Stimulated activated CD4-positive, alpha-beta T cell treated with anti-CD3 and anti-CD28 coated beads, Interleukin-1b, Interleukin-23, amount 100 ng/mL, for 48 hours (primary cell): ENCODE measurements at regions not wholly inside any gene's neighbourhood (a gene's known extent, or its start where the extent isn't known, plus 50 kb on each side); places are given as distances from the start of the nearest gene placed in this dataset.
"Not testable (repeated sequence)": the region's sequence is repeated elsewhere in the genome, so short reads cannot be mapped to it uniquely, and the experiment has no call there.

Source experiments
- DNase-seq: peaks from one replicate; pipeline ENCODE4 v3.0.0-alpha.2; 2020

DNA sequence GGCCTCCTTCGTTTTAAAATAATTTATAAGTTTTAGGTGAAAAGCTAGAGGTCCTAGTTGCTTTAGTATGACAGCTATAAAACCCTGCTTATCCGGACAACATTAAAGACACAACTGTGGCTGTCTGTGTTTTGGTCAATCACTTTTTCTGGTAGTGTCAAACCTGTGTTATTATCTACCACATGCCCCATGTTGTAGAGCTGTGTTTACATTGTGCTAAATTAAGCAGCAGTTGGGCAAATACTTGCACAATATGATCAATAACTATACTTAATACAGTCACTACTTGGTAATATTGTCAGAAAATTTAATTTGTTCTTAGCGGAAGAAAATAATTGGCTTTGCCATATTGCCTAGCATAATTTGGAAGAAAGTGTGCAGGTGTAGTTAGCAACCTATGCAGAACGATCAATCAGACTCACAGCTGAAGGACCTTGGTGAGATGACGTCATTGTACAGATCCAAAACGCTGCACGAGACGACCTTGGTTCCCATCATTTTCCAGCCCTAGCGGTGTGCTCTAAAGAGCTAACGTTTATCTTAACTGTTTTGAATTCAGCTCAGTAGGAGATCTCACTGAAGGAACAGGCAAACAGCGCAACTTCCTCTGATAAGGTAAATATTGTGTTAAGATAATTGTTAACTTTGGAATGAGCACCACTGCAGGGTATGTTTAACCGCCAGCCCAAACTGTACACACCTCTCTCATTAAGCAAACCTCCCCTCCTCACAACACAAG is 476.6 kb downstream of the IRS2 start:
- no peak for DNase-seq

DNA sequence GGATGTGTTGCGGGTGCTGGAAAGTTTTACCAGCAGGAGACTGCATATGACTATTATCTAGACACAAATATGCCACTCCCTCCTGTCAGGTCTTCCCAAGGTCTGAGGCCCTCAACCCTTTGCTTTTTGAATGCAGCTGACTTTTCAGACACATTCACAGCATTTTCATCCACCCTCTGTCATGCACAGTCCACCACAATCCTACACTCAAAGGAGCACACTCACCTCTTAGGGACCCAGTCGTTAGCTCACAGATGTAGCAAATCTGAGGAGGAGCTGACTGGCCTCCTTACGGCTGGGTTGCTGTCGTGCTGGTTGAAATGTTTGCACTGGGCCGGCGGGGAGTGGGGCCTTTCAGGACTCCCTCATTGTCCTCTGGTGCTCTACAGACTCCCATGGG is 479.4 kb downstream of the IRS2 start:
- no peak for DNase-seq

DNA sequence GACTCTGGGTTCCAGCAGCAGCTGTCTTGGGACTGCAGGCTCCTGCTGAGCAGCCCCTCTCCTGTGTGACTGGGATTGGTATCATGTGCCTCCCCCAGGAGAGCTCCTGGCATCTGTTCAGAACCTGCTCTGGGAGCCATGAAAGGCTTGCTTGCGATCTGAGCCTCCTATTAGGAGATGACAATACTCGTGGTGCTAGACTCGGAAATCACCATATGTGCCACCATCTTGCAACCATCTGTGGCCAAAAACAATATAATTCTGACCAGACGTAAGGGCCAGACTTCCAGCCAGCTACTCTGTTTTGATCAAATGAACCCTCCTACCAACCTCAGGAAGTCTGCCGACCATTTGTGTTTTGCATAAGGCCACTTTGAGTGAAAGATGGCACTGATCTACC is 484.7 kb downstream of the IRS2 start:
- DNase-seq, result no peak

DNA sequence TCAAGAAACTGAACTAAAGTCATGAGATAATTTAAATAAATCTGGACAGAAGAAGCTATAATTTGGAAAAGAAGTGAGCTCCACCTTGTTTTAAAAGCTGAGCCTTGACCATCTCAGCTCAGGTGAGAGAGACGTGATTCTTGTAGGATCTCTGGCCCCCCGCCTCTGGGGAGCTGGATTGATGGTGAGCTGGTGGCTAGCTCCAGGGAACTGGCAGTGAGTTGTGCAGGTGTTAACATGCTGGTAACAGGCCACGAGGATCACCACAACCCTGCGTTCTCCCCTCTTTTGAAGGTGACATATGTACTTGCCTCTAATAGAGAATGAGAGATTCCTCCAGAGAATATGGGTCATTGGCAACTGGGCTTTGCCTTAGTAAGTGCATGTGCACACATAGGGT is 485.1 kb downstream of the IRS2 start:
- no peak for DNase-seq

DNA sequence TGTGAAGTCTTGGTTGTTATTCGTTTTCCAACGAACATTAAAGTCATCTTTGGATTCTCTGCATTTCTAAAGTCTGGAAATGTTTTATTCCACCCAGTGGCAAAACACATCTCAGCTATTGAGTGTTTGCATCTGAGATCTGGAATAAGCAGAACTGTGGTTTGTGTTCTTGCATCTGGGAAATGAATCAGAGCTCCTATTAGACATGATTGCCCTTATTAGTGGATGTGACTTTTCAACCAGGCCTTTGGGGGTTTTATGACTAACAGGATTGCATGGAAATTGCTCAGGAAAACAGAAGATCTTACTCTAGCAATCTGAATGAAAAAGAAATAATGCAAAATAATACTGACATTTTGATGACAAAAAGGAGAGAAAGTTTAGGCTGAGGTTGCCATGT is 488.8 kb downstream of the IRS2 start:
- DNase-seq, result no peak

DNA sequence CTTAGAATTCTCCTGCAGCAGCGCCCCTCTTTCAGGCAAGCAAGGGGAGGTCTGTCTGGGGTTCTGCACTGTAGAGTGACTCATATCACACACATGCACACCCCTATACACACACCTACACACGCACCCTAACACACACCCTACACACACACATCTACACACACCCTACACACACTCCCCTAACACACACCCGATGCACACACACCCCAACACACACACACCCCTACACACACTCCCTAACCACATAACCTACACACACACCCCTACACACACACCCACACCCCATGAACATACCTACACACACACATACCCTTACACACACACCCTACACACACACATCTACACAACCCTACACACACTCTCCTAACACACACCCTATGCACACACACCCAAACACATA is 493.2 kb downstream of the IRS2 start:
- DNase-seq, result no peak

DNA sequence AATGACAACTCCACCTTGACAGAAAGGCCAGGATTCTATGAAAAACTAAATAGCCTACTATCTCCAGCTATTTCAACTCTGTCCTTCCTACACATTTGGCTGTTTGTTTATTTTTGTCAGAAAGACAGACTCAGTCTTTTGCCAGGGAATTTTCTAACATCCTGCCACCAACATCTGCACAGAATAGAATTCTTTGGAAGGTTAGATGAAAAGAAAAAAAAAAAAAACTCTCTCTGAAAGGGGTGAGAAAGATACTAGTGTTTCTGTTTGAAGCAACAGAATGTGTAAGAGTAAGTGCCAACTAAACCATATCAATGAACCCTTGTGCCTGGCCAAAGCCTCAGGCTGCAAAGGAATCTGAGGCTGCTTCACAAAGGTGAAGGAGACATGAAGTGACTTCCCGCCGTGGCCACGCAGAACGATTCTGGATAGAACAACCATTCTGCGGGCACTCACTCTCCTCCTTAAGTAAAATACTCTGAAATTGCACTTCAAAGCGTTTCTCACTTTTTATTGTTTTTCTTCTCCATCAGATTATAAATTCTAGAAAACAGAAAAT is 498.2 kb downstream of the IRS2 start:
- no peak for DNase-seq

DNA sequence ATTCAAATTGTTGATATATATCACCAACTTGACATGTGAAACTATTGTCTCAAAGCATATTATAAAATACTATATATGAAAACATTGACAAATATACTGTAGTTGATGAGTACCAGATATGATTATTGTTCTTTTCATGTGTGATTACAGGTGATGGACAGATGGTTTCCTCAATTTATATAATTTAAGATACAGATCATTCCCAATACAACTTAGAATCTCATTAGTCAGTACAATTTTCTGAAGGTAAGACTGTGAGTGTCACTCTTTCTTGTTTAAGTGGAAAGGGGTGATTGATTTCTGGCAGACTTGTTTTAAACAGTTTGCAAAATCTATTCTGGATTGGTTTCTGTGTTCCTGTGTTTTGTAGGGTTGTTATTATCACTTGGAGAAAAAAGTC is 498.8 kb downstream of the IRS2 start:
- no peak for DNase-seq

DNA sequence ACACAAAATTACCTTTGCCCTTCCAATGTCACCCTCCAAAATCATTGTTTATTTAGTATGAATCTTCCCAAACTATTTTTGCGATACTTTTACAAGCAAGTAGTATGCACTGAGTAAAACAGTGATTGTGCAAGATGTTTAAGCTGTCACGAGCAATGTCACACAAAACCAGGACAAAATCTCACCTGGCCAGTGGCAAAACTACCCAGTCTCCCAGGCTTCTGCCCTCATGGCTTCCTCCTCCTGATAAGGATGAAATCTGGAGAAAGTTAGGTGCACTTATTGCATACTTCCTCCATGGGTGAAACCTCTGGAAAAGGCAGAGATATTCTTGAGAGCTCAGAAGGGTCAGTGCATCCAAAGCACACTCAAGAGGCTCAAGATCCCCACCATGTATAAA is 500.8 kb downstream of the IRS2 start:
- no peak for DNase-seq

DNA sequence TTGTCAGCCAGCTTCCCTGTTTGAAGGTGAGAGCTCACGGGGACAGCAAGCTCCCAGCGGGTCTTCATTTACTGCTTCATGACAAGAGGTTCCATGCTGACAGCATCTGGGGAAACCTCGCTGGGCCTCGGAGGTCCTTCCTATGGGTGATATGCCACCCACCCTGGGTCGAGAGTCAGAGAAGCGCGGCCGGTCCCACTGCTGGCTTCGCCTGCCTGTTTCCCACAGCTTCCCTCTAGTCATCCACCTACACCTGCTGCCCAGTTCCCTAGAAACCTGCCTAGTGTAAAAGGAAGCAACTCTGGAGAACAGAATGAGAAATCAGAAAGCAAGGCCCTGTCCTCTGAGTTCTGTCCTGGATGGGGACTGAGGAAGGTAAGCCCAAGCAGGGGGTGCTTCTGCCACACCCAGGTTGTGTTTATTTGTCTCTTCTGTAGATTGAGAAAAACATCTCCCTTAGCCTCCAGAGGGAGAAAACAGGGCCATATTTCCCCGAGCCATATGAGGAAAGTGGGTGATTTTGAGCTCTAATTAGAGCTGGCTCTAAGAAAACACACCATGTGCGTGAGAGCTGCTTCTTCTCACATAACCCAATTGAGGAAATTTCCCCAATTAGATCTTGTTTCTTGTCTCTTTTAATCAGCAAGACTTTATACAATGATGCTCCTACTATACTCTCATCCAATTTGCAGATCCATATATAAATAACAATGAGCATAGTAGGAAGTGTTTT is 504.3 kb downstream of the IRS2 start:
- no peak for DNase-seq

DNA sequence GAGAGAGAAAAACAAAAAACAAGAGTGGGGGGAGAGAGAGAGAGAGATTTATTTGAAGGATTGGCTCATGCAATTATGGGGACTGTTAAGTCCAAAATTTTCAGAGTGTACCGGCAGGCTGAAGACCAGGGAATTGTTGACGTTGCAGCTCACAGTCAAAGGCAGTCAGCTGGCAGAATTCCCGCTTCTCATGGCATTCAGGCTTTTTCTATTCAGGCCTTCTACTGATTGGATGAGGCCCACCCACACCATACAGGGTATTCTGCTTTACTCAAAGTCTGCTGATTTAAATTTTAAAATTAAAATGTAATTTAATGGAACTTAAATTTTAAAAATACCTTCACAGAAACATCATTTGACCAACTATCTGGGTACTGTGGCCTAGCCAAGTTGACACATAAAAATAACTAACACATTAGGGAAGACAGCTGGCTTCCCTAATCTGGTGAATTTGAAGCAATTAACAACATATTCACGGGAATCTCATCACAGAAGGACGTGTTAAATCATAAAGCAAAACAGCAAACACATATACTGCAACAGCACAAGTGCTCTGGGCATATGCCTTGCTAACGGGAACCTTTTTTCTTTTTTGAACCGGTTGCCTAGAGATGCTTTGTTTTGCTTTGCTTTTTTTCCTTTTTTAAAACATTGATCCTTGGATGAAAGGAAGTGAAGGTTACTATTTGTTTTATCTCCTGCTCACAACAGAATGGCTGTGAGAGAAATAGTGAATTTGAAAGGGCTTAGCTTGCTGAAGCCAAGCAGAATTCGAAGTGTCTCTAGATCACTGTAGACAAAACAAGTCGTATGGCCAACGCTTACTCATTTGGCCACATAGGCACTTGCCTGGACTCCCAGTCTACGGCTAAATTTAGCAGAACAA is 505.1 kb downstream of the IRS2 start:
- DNase-seq, result no peak

DNA sequence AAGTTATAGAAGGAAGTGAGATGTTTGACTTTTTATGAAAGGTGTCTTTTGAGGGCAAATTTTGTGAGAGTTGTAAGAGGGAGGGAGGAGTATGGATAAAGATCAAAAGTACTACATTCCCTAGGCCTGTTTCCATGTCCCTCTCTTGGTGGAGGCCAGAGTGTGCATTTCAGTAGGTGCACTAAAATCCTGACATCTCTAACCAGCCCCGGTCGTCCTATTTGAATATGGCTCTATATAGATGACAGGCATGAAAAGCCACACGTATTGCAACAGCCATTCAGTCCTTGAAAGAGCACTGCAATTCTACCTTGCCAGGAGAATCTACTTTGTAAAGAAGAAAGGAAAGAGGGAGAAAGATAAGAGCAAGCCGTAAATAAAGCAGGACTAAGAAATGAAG is 510.1 kb downstream of the IRS2 start:
- no peak for DNase-seq

DNA sequence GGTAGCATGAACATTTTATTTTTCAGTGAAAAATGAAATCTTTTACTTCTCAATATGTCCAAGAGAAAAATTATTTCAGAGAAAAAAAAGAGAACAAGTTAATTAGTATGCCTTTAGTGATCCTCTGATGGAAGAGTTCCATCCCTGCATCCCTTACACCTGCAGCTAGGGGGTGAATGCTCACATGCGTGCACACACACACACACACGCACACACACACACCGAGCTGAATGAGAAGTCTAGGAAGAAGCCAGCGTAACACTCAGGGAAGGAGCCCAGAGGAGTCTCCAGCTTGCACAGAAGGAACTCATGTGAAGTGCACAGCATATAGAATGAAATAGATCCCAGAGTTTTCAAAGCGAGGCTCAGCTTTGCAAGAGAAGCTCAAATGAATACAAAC is 510.5 kb downstream of the IRS2 start:
- DNase-seq, result no peak

DNA sequence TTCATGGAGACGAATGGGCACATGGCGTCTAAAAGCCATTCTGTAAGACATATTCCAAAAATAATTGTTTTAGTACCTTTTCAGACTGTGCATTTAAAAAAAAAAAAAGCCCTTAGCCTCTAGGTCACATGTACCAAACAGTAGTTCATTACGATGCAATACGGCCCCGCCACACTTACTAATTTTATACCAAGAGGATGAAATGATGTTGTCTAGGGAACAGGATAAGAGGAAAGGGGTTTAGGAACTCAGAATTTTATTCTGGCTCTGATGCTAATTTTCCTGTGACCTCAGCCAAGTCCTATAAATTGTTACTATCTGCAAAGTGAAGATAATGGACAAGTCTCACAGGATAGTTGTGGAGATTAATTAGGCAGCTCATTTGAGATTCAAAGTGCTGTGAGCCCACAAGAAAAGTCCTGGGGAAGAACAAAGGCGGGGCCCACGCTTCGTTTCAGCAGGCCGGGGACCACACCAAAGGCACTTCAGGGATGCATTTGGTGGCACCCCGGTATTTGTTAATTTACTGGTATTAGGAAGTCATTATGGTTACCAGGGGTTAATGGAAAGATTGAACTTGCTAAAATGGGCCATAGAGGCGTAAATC is 511.1 kb downstream of the IRS2 start:
- DNase-seq, result no peak

DNA sequence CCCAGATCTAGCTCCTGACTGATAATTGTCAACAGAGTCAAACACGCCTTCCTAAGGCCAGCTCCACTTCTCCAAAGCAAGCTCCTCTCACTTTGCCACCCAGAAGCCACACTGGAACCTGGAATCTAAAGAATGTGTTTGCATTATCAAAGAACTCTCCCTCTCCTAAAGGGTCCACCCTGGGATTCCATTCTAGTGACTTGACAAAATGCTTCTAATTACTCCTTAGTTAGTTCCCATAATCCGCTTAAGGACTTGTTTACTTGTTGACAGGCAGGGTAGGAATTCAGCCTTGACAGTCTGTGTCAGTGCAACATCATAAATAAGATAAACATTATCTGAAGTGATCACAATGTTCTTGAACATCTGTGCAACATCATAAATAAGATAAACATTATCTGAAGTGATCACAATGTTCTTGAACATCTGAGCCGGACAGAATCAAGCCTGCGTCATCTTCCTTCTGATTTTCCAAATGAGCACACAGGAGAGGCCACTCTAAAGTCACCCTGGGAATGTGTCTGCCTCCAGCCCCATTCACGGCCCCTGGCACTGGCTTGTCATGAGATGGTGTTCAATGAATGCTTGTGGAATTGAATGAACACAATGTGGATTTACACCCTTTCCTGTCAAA is 512.1 kb downstream of the IRS2 start:
- DNase-seq, result no peak

DNA sequence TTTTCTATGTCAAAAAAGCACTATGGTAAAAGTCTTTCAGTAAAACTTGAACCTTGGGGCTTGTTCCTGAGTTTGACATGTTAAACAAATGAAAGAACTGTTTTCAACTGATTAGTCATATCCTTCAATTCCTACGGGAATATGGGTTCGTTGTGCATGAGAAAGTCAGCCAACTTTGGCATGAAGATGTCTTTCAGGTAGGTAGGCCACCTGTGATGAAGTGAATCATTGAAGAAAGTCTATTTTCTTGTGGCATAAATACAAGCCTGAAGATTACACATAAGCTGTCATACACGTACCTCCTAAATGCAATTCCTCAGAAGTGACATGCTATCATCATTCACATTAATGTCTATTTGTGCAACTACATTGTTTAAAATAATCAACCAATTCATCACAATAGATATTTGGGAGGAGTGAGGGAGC is 513.0 kb downstream of the IRS2 start:
- DNase-seq, result no peak

DNA sequence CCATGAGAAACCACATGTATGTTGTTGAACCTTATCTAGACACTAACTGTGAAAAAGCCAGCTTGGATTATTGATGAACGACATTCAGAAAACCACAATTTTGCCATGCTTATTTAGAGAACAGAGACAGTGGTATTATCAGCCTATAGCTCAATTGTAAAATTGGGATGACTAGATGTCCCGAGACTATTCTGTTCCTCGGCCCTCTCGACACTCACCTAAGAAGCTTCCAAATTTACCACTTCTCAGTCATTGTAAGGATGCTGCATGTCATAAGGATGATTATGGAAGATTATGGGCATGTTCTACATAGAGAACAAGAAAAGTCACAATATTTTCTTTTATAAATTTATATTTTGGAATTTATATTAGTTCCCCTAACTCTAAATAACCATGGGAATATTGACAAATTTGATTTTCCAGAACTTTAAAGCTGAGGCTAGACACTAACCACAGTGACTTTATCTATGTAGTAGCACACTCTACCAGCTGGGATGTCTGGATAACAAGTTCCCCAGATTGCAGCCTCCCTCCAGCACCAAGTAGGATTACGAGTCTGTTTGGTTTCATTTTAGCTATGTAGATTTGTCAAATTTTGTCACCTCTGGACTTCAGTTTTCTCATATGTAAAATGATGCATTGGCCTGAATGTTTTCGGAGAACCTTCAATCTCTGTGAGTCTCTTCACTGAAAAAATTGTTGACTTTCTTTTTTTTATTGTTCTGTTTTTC is 513.6 kb downstream of the IRS2 start:
- no peak for DNase-seq

DNA sequence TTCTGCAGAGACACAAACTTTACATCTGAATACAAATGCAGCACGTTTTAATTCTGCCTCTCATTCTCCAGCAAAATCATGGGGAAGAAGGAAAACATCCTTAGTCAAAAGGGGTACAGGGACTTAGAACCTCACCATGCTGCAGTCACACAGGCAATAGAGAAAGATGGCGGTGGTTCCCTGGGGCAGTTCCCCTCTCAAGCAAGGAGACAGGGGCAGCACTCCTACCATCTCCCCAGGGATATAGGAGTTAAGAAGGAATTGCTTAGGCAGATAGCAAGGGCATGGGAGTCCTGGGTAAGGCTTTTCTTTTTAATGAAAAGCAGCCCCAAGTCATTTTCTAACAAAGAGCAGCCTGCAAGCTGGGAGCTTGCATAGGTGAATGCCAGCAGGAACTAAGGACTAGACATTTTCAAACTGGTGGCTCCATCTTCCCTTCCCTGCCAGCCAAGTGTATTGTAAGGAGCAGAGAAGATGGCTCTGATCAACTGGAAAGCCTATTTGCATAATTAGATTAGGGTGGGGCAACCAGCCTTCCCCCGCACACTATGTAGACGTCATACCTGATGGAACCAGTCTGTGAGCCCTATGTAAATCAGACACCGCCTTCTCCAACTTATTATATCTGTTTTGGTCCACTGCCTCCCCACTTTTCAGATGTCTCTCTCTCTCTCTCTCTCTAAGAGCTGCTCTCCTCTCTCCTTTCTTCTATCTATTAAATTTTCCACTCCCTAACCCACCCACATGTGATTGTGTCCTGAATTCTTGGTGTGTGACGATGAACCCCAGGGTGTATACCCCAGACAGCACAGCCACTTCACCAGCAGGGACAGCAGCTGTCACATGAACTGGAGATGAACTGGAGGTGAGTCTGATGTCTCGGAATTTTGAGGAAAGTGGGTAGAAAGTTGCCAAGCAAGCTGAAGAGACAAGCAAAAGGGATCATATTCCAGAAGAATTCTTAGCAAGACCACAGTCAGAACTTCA is 514.5 kb downstream of the IRS2 start:
- no peak for DNase-seq

DNA sequence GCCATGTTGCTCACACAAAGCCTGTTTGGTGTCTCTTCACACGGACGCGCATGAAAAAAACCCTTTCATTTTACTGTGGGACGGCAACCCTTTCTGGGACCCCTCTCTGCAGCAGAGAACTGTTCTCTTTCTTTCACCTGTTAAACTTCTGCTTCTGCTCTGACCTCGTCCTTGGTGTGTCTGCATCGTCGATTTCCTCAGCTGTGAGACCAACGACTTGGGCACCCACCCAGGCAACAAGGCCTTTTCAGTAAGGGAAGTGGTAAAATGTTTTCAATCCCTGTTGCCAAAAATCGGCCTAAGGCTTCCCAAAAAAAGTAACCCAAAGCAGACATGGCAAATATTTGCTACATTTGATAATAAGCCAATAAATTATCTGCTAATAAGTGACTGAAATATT is 515.3 kb downstream of the IRS2 start:
- DNase-seq, result no peak

DNA sequence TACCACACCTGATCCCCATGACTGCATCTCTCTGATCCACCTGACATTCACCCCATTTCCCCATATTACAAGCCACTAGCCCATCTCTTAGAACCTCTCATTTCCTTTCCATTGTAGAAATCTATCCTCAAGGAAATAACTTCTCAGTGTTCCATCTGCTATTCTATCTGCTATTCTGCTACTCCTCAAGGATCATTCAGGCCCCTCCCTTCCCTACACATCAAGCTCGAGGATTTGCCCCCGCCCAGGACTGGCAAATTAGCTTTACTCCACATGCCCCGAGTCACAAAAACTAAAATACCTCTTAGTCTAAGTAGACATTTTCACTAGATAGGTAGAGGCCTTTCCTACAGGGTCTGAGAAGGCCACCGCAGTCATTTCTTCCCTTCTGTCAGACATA is 517.0 kb downstream of the IRS2 start:
- DNase-seq, result not testable (repeated sequence)
